Umbilical cord (tissue), 1 donor: ENCODE measurements at regions not wholly inside any gene's neighbourhood (a gene's known extent, or its start where the extent isn't known, plus 50 kb on each side); places are given as distances from the start of the nearest gene placed in this dataset.
"Not testable (repeated sequence)": the region's sequence is repeated elsewhere in the genome, so short reads cannot be mapped to it uniquely, and the experiment has no call there.

Experiments used
- DNase-seq: peaks from one replicate; pipeline ENCODE4 v3.0.0-alpha.2; 2015; ENCODE audit warnings: low spot score

DNA sequence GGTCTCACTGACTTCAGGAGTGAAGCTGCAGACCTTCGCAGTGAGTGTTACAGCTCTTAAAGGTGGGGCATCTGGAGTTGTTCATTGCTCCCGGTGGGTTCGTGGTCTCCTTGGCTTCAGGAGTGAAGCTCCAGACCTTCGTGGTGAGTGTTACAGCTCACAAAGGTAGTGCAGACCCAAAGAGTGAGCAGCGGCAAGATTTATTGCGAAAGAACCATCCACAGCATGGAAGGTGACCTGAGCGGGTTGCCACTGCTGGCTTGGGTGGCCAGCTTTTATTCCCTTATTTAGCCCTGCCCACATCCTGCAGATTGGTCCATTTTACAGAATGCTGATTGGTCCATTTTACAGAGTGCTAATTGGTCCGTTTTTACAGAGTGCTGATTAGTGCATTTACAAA lies 429.5 kb downstream of the RWDD3 start:
- DNase-seq: not testable (repeated sequence)

DNA sequence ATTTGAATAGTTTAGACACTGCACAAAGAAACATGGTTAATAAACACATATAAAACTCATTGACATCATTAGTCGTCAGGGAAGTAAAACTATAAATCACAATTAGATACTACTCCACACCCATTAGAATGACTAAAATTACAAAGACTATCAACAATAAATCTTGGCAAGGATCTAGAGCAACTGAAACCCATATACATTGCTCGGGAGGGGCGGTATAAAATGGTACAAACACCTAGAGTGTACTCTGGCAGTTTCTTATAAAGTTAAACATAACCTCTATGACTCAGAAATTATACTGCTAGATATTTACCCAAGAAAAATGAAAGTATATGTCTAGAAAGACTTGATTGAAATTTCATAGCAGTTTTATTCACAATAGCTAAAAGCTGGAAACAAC lies 434.2 kb downstream of the RWDD3 start:
- DNase-seq: no peak

- not testable (repeated sequence) for DNase-seq
Measured at GRCh38 chr1:95669638-95670037, 435.6 kb downstream of the RWDD3 start.

GRCh38 chr1:95671098-95671497 lies 437.1 kb downstream of the RWDD3 start:
- no peak for DNase-seq

- no peak for DNase-seq
Measured at GRCh38 chr1:95679262-95679661, 445.3 kb downstream of the RWDD3 start.

DNA sequence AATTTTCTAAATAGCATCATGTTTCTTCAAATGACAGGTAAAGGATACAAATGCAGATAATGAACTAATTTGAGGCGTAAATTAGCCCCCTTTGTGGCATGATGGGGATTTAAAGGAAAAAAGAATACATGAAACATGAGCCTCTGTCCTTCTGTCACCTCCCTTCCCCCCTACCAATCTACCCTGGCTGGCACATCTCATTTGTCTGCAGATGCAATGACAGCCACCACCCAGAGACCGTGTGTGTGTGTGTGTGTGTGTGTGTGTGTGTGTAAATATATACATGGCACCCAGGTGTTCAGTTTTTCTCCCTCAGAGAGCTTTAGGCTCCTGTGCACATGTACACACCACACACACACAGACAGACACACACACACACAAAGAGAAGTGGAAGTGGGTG lies 451.1 kb downstream of the RWDD3 start:
- no peak for DNase-seq

DNA sequence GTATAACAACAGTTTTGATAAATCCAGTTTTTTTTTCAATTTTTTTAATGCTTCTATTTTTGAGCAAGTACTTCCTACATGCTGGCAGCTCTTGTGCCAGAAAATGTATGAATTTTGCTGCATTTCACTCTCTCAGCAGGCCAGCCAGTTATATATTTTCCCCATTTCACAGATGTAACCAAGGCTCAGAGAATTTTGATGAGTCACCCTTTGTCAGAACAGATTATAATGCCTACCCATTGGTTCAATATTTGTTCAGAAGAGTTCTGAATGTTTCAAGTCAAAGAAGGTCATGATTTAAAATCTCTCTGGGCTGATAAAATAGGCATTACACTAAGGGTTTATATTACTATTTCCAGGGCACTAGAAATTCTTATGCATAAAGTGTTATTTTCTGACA lies 452.2 kb downstream of the RWDD3 start:
- no peak for DNase-seq

DNA sequence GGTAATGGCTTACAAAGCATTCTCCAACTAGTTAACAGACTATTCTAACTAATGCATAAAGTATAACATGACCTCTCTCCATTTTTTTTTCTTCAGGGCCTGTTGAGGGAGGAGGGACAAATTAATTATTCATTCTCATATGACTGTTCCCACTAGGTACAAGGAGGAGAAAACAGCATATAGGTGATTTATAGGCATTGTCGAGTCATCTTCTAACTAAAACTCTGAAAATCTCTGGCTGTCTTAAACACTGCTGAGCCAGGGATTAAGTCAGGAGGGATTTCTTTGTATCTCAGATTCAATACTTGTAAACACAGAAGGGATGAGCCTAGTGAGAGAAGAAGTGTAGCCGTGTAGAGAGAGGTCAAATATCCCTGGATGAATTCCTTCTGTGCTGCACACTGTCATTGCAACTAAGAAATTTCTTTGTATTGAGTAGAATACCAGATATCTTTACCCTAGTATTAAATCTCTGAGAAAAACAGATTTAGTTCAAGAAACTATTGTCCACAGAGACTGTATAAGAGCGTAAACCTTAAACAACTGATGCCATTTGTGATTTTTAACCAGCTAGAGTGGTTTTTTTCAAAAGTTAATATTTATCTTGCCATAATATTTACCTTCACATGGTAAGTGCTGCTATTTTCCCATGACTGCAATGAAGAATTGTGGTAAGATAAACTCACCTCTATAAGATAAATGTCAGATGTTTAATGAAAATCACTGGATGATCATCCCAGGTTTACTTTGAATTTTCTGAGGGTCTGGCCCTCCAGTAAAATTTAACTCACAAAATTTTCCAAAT lies 465.3 kb downstream of the RWDD3 start:
- DNase-seq: peak; percentile 27

- DNase-seq: no peak
Measured at GRCh38 chr1:95701450-95702173, 467.6 kb downstream of the RWDD3 start.

DNA sequence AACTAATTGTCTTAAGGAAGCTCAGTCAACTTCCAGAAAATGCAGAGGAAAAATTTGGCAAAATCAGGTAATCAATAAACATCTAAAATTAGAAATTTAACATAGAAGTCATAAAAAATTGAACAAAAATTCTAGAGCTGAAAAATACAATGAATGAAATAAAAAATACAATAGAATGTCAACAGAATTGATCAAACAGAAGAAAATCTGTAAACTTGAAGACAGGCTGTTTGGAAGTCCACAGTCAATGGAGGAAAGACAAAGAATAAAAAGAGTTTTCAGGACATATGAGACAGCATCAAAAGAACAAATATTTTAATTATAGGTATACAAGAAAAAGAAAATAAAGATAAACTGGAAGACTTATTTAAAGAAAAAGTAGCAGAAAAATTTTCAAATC lies 469.0 kb downstream of the RWDD3 start:
- DNase-seq: no peak

DNA sequence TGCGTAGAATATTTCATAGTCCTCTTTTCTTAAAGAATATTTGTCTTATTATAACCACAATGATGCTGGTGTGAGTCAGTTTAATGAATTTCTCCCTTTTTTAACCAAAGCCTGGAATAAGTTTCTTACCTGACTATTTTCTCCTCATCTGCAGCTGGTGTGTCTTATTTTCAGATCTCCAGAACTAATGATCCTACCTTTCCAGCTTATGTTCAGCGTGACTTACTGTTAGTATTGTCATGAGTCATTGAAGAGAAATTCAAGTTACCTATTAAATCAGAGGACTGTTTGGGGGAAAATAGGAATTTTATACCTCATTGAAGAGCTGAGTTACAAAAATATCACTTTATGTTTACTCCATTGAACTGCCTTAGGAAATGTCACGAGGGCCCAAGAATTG lies 482.1 kb downstream of the RWDD3 start:
- no peak for DNase-seq

DNA sequence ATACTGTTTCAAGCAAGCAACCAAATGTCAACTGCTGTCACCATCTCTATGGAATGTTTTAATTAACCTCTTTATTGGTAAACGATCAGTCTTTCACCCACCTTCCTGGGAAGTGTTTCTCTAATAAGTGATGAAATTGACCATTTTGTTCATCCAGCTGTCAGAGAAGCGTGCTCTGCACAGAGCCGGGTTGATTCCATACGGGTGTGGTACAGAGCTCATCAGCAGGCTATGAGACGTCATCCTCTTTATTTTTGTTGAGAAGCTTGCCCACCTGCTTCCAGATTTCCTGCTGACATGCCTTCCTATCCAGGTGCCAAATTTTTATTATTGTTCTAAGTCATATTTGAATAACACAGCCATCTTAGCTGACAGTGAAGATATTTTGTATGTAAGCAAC lies 482.5 kb downstream of the RWDD3 start:
- no peak for DNase-seq

GRCh38 chr1:95723346-95723745 lies 489.3 kb downstream of the RWDD3 start:
- peak; percentile 42 for DNase-seq

DNA sequence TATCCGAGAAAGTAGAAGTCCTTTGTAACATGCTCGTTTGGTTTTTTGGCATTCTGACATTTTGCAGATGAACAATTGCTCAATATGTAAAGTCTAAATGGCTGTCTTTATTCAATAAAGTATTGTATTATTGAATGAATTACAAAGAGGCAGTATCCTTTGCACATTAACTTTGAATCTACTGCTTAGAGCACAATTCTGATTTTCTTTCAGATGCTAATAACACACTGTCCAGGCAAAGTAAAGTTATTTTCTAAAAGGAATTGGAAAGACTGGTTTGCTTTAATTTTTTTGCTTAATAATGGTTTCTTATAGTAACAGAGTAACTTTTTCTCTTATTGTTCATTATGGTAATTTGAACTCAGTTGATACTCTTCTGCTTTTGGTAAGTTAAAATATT lies 494.8 kb downstream of the RWDD3 start:
- DNase-seq: no peak

DNA sequence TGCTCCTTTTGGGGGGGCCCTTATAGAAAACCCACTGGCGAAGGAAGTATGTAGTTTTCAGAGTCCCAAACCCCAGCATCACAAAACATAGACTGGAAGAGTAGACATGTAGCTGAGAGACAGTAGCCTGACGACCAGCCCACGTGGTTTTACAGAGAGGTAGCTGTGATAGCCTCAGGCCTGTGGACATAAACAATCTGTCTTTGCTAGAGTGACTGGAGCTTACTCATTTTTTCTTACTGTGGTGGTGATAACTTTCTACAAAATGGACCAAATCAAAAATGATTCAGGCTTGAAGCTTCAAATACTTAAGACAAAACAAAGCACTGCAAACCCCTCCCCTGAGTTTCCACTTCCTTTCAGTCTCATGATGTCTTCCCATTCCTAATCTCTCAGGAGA lies 497.0 kb downstream of the RWDD3 start:
- no peak for DNase-seq

DNA sequence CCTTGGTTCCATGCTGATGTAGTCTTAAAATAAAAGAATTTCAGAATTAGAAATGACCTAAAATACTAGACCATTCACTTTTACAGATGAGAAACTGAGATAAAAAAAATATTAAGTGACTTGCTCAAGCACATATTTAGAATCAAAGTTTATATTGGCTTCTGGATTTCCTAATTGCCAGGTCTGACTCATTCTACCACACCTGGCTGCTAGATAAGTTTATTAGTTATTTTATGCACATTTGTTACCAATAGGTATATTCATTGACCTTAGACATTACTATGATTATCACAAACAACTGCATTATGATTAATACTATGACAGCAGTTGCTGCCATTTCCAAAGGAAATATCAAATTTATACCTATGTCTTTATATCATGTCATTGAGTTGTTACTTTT lies 497.5 kb downstream of the RWDD3 start:
- DNase-seq: no peak

- no peak for DNase-seq
Measured at GRCh38 chr1:95733031-95733430, 499.0 kb downstream of the RWDD3 start.

- no peak for DNase-seq
Measured at GRCh38 chr1:95733671-95734070, 499.7 kb downstream of the RWDD3 start.

DNA sequence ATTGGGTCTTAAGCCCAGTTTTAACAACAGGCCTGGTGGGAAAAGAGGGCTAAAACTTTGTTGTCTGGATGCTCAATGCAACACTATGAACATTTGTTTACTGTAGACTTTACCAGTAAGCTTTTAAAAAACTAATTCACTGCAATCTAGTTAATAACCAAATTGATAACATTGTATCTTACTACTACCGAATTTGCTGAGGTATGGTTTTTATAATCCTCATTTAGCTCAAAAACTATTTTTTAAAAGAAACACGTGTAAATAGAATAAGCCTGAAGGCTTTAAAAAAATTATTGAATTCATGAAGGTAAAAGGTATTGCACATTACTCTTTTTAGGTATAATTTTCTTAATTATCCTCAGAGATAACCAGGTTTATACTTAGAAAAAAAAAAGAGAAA lies 500.6 kb downstream of the RWDD3 start:
- no peak for DNase-seq

- peak; percentile 8 for DNase-seq
Measured at GRCh38 chr1:95742591-95743089, 508.6 kb downstream of the RWDD3 start.

DNA sequence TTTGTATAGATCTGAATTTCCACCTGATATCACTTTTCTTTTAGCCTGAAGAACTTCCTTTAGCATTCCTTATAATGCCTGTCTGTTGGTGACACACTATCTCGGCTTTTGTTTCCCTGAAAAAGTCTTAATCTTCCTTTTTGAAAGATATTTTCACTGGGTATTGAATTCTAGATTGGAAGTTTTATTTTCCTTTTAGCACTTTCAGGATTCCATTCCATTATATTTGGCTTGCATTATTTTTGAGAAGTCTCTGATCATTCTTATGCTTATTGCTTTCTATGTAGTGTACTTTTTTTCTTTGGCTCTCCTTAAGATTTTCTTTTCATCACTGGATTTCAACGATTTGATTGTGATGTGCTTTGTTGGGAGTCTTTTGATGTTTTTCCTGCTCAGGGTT lies 510.7 kb downstream of the RWDD3 start:
- DNase-seq: no peak

GRCh38 chr1:95752515-95753381 lies 518.7 kb downstream of the RWDD3 start:
- no peak for DNase-seq
